ENCODE measurements at regions not wholly inside any gene's neighbourhood (a gene's known extent, or its start where the extent isn't known, plus 50 kb on each side); places are given as distances from the start of the nearest gene placed in this dataset.
A peak's percentile ranks its signal among the peaks of the same experiment; 100 is the strongest.

DNA sequence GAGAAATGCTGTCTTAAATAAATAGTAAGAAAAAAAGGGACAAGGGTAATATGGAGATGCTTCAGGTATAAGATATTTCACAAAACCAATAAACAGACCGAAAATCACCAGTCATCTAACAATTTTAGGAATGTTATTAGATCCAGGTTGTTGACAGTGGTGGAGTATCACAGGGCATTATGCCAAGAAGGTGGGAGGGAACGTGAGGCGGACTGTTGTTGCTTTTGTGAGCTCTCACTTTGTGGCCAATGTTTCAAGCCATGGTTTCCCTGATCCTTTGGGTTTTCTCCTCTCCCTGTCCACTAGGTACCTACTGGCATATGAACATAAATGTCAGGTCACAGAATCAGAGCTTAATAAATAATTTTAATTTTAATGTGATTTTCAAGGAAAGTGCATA lies 790.3 kb upstream of the SLITRK1 start:
- POLR2A ChIA-PET (ENCODE audit: unreplicated experiment): no interaction called here
- Histone ChIP-seq H3K9me3 (ENCODE audit: low read length) (no peaks in the 10 kb centered on the region), H3K4me2 (ENCODE audit: low read length) (no peak overlapping the region), H4K20me1 (ENCODE audit: low read length) (no peaks in the 10 kb centered on the region), H3K4me1 (ENCODE audit: insufficient read depth, low read length) (peaks cover 3% of the 10 kb centered on the region; the same call in 1 of the 2 replicates), H3K36me3 (ENCODE audit: low read depth, low read length) (no peaks in the 10 kb centered on the region), H3K79me2 (ENCODE audit: low read length) (no peaks in the 10 kb centered on the region), H3K4me3 (ENCODE audit: low read length) (no peak overlapping the region), H2AFZ (ENCODE audit: low read length) (no peak overlapping the region), H3K27me3 (ENCODE audit: low read length) (no peaks in the 10 kb centered on the region), H3F3A (ENCODE audit: low read length, unreplicated experiment) (no peaks in the 10 kb centered on the region), H3K9me2 (replicated peaks; ENCODE audit: low read length) (no peaks in the 10 kb centered on the region), H3K27ac (ENCODE audit: low read length) (no peak overlapping the region), H3K9ac (ENCODE audit: low read length) (no peak overlapping the region)
- no TSS peak for BruUV-seq (replicated peaks)
- no peak for ATAC-seq
- TF ChIP-seq EZH2 (IDR thresholded peaks at IDR 0.05; ENCODE audit: low read length, unreplicated experiment) (no peak), EZH2phosphoT487 (IDR thresholded peaks at IDR 0.05; ENCODE audit: borderline replicate concordance, low read length) (no peak)
- TF ChIP-seq, protein P1, sequence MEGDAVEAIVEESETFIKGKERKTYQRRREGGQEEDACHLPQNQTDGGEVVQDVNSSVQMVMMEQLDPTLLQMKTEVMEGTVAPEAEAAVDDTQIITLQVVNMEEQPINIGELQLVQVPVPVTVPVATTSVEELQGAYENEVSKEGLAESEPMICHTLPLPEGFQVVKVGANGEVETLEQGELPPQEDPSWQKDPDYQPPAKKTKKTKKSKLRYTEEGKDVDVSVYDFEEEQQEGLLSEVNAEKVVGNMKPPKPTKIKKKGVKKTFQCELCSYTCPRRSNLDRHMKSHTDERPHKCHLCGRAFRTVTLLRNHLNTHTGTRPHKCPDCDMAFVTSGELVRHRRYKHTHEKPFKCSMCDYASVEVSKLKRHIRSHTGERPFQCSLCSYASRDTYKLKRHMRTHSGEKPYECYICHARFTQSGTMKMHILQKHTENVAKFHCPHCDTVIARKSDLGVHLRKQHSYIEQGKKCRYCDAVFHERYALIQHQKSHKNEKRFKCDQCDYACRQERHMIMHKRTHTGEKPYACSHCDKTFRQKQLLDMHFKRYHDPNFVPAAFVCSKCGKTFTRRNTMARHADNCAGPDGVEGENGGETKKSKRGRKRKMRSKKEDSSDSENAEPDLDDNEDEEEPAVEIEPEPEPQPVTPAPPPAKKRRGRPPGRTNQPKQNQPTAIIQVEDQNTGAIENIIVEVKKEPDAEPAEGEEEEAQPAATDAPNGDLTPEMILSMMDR (conservative IDR thresholded peaks at IDR 0.05; ENCODE audit: low read depth, low read length): no peak
- DNase-seq: peak; percentile 33
- intact Hi-C loops (cut with micrococcal nuclease): no loop called here
- CTCF ChIA-PET: no interaction called here

DNA sequence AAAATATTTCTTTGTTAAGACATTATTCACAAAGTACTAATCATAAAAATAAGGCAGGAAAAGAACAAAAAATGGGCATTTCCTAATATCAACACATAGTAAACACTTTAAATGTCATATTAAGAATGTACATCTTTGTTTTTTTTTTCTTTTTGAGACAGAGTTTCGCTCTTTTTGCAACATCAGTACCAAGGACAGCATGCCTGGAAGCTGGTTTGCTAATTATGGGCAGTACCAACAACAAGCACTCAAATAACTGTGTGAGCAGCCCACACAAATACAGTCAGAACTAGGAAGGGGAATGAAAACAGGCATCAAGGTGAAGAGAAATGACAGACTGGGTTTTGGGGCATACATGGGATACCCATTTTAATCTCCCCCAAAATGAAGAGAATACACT lies 788.0 kb upstream of the SLITRK1 start:
- Histone ChIP-seq H3K9ac (ENCODE audit: low read length) (no peak overlapping the region), H3K9me2 (replicated peaks; ENCODE audit: low read length) (no peaks in the 10 kb centered on the region), H4K20me1 (ENCODE audit: low read length) (no peaks in the 10 kb centered on the region), H3K9me3 (ENCODE audit: low read length) (no peaks in the 10 kb centered on the region), H3K79me2 (ENCODE audit: low read length) (no peaks in the 10 kb centered on the region), H3K4me3 (ENCODE audit: low read length) (no peak overlapping the region), H3F3A (ENCODE audit: low read length, unreplicated experiment) (no peaks in the 10 kb centered on the region), H3K36me3 (ENCODE audit: low read depth, low read length) (no peaks in the 10 kb centered on the region), H3K27me3 (ENCODE audit: low read length) (no peaks in the 10 kb centered on the region), H3K4me2 (ENCODE audit: low read length) (no peak overlapping the region), H2AFZ (ENCODE audit: low read length) (no peak overlapping the region), H3K27ac (ENCODE audit: low read length) (no peak overlapping the region), H3K4me1 (ENCODE audit: insufficient read depth, low read length) (no peaks in the 10 kb centered on the region)
- BruUV-seq (replicated peaks): no TSS peak
- ChIA-PET POLR2A (ENCODE audit: unreplicated experiment) (no interaction called here), CTCF (no interaction called here)
- DNase-seq (no peak), ATAC-seq (no peak)
- TF ChIP-seq EZH2 (IDR thresholded peaks at IDR 0.05; ENCODE audit: low read length, unreplicated experiment) (no peak), EZH2phosphoT487 (IDR thresholded peaks at IDR 0.05; ENCODE audit: borderline replicate concordance, low read length) (no peak)
- TF ChIP-seq, protein P1 (conservative IDR thresholded peaks at IDR 0.05; ENCODE audit: low read depth, low read length): no peak
- intact Hi-C loops (cut with micrococcal nuclease): no loop called here

DNA sequence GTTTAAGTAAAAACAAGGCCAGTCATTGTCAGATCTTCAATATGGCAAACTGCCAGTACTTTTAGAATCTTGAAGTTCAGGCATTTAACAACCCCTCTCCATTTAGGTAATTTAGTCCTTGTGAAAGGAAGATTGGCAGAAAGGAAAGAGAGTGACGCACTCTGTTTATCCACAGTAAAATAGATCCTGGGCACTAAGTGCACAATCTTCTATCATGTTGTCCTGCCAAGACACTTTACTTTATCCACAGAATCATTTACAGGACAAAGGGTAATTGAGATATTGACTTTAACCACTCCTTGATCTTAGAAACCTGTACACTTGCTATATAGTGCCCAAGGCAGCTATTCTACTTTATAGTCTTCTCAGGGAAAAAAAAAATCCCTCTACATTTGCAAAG lies 786.4 kb upstream of the SLITRK1 start:
- no peak for ATAC-seq
- TF ChIP-seq EZH2 (IDR thresholded peaks at IDR 0.05; ENCODE audit: low read length, unreplicated experiment) (no peak), EZH2phosphoT487 (IDR thresholded peaks at IDR 0.05; ENCODE audit: borderline replicate concordance, low read length) (no peak)
- TF ChIP-seq, protein P1 (conservative IDR thresholded peaks at IDR 0.05; ENCODE audit: low read depth, low read length): no peak
- H3K79me2 ChIP-seq (ENCODE audit: low read length): no peaks in the 10 kb centered on the region
- no peak overlapping the region for H2AFZ ChIP-seq (ENCODE audit: low read length)
- ChIA-PET POLR2A (ENCODE audit: unreplicated experiment) (no interaction called here), CTCF (no interaction called here)
- H3K4me1 ChIP-seq (ENCODE audit: insufficient read depth, low read length): no peaks in the 10 kb centered on the region
- H3K4me2 ChIP-seq (ENCODE audit: low read length): no peak overlapping the region
- H3K27ac ChIP-seq (ENCODE audit: low read length): no peak overlapping the region
- H3K36me3 ChIP-seq (ENCODE audit: low read depth, low read length): no peaks in the 10 kb centered on the region
- no peak for DNase-seq
- H3K27me3 ChIP-seq (ENCODE audit: low read length): no peaks in the 10 kb centered on the region
- BruUV-seq (replicated peaks): no TSS peak
- no peak overlapping the region for H3K4me3 ChIP-seq (ENCODE audit: low read length)
- intact Hi-C loops (cut with micrococcal nuclease): no loop called here
- H4K20me1 ChIP-seq (ENCODE audit: low read length): no peaks in the 10 kb centered on the region
- no peak overlapping the region for H3K9ac ChIP-seq (ENCODE audit: low read length)
- no peaks in the 10 kb centered on the region for H3F3A ChIP-seq (ENCODE audit: low read length, unreplicated experiment)
- no peaks in the 10 kb centered on the region for H3K9me2 ChIP-seq (replicated peaks; ENCODE audit: low read length)
- no peaks in the 10 kb centered on the region for H3K9me3 ChIP-seq (ENCODE audit: low read length)
